ENCODE measurements at regions not wholly inside any gene's neighbourhood (a gene's known extent, or its start where the extent isn't known, plus 50 kb on each side); places are given as distances from the start of the nearest gene placed in this dataset.

- Histone ChIP-seq H3K9me3 (no peaks in the 10 kb centered on the region), H3K36me3 (no peaks in the 10 kb centered on the region), H3K27ac (no peak overlapping the region), H3K27me3 (no peaks in the 10 kb centered on the region), H3K4me1 (ENCODE audit: control insufficient read depth in 1 of 2, insufficient read depth in 1 of 2, low read depth in 1 of 2, low read length in 1 of 2) (no peaks in the 10 kb centered on the region), H3K4me3 (ENCODE audit: low read depth in 1 of 2, low read length in 1 of 2) (no peak overlapping the region)
- no peak for TF ChIP-seq CTCF (IDR thresholded peaks at IDR 0.05)
These were observed 180.2 kb downstream of the RNF144B start for GRCh38 chr6:18567380-18567779.

- Histone ChIP-seq H3K27me3 (no peaks in the 10 kb centered on the region), H3K36me3 (no peaks in the 10 kb centered on the region), H3K4me1 (ENCODE audit: control insufficient read depth in 1 of 2, insufficient read depth in 1 of 2, low read depth in 1 of 2, low read length in 1 of 2) (no peaks in the 10 kb centered on the region), H3K4me3 (ENCODE audit: low read depth in 1 of 2, low read length in 1 of 2) (no peak overlapping the region), H3K9me3 (no peaks in the 10 kb centered on the region), H3K27ac (no peak overlapping the region)
- TF ChIP-seq CTCF (IDR thresholded peaks at IDR 0.05) = no peak
These were observed 190.3 kb downstream of the RNF144B start for GRCh38 chr6:18577491-18577890.

- no peaks in the 10 kb centered on the region for H3K27me3 ChIP-seq
- H3K27ac ChIP-seq = no peak overlapping the region
- H3K9me3 ChIP-seq = no peaks in the 10 kb centered on the region
- no peak for TF ChIP-seq CTCF (IDR thresholded peaks at IDR 0.05)
- H3K4me1 ChIP-seq (ENCODE audit: control insufficient read depth in 1 of 2, insufficient read depth in 1 of 2, low read depth in 1 of 2, low read length in 1 of 2) = no peaks in the 10 kb centered on the region
- H3K36me3 ChIP-seq = no peaks in the 10 kb centered on the region
- H3K4me3 ChIP-seq (ENCODE audit: low read depth in 1 of 2, low read length in 1 of 2) = no peak overlapping the region
These were observed 192.0 kb downstream of the RNF144B start for GRCh38 chr6:18579166-18579565.

GRCh38 chr6:18579869-18580268 lies 192.7 kb downstream of the RNF144B start:
- no peak for TF ChIP-seq CTCF (IDR thresholded peaks at IDR 0.05)
- Histone ChIP-seq H3K4me1 (ENCODE audit: control insufficient read depth in 1 of 2, insufficient read depth in 1 of 2, low read depth in 1 of 2, low read length in 1 of 2) (no peaks in the 10 kb centered on the region), H3K27ac (no peak overlapping the region), H3K27me3 (no peaks in the 10 kb centered on the region), H3K36me3 (no peaks in the 10 kb centered on the region), H3K9me3 (no peaks in the 10 kb centered on the region), H3K4me3 (ENCODE audit: low read depth in 1 of 2, low read length in 1 of 2) (no peak overlapping the region)

GRCh38 chr6:18584372-18584771 lies 197.2 kb downstream of the RNF144B start:
- TF ChIP-seq CTCF (IDR thresholded peaks at IDR 0.05) = no peak
- Histone ChIP-seq H3K27ac (no peak overlapping the region), H3K27me3 (no peaks in the 10 kb centered on the region), H3K4me3 (ENCODE audit: low read depth in 1 of 2, low read length in 1 of 2) (no peak overlapping the region), H3K4me1 (ENCODE audit: control insufficient read depth in 1 of 2, insufficient read depth in 1 of 2, low read depth in 1 of 2, low read length in 1 of 2) (no peaks in the 10 kb centered on the region), H3K9me3 (no peaks in the 10 kb centered on the region), H3K36me3 (no peaks in the 10 kb centered on the region)

- no peaks in the 10 kb centered on the region for H3K36me3 ChIP-seq
- no peaks in the 10 kb centered on the region for H3K9me3 ChIP-seq
- no peaks in the 10 kb centered on the region for H3K27me3 ChIP-seq
- no peak overlapping the region for H3K4me3 ChIP-seq (ENCODE audit: low read depth in 1 of 2, low read length in 1 of 2)
- no peak for TF ChIP-seq CTCF (IDR thresholded peaks at IDR 0.05)
- H3K27ac ChIP-seq = no peak overlapping the region
- H3K4me1 ChIP-seq (ENCODE audit: control insufficient read depth in 1 of 2, insufficient read depth in 1 of 2, low read depth in 1 of 2, low read length in 1 of 2) = no peaks in the 10 kb centered on the region
These were observed 198.0 kb downstream of the RNF144B start for GRCh38 chr6:18585032-18585573.
